Activated CD8-positive, alpha-beta memory T cell treated with anti-CD3 and anti-CD28 coated beads, Interleukin-2, amount 50 U/mL, for 48 hours (primary cell): ENCODE measurements at regions not wholly inside any gene's neighbourhood (a gene's known extent, or its start where the extent isn't known, plus 50 kb on each side); places are given as distances from the start of the nearest gene placed in this dataset.

Source experiments
- DNase-seq: peaks from one replicate; pipeline ENCODE4 v3.0.0-alpha.2; 2020

GRCh38 chr9:86893811-86894490 lies 53.4 kb downstream of the GAS1 start:
- no peak for DNase-seq

- DNase-seq: no peak
These were observed 54.7 kb downstream of the GAS1 start for GRCh38 chr9:86892576-86892975.

- no peak for DNase-seq
These were observed 55.3 kb downstream of the GAS1 start for GRCh38 chr9:86891886-86892437.

- no peak for DNase-seq
These were observed 56.2 kb downstream of the GAS1 start for GRCh38 chr9:86891091-86891490.

GRCh38 chr9:86885232-86885631 lies 62.1 kb downstream of the GAS1 start:
- no peak for DNase-seq

- DNase-seq: no peak
These were observed 70.6 kb downstream of the GAS1 start for GRCh38 chr9:86876621-86877196.

GRCh38 chr9:86868616-86869015 lies 78.7 kb downstream of the GAS1 start:
- DNase-seq: no peak

- no peak for DNase-seq
These were observed 79.4 kb downstream of the GAS1 start for GRCh38 chr9:86867804-86868313.

- no peak for DNase-seq
These were observed 81.4 kb downstream of the GAS1 start for GRCh38 chr9:86865952-86866351.

GRCh38 chr9:86860006-86860405 lies 87.3 kb downstream of the GAS1 start:
- DNase-seq: no peak

GRCh38 chr9:86859056-86859455 lies 88.2 kb downstream of the GAS1 start:
- DNase-seq: no peak

GRCh38 chr9:86858009-86858408 lies 89.3 kb downstream of the GAS1 start:
- DNase-seq: no peak

- no peak for DNase-seq
These were observed 91.0 kb downstream of the GAS1 start for GRCh38 chr9:86856259-86856658.

- DNase-seq: no peak
These were observed 92.3 kb downstream of the GAS1 start for GRCh38 chr9:86854898-86855523.

GRCh38 chr9:86846656-86847055 lies 100.7 kb downstream of the GAS1 start:
- no peak for DNase-seq

GRCh38 chr9:86843206-86843605 lies 104.1 kb downstream of the GAS1 start:
- DNase-seq: no peak

- no peak for DNase-seq
These were observed 104.7 kb downstream of the GAS1 start for GRCh38 chr9:86842573-86842972.

- DNase-seq: no peak
These were observed 107.8 kb downstream of the GAS1 start for GRCh38 chr9:86839522-86839921.

GRCh38 chr9:86838519-86839497 lies 108.5 kb downstream of the GAS1 start:
- DNase-seq: no peak

GRCh38 chr9:86837345-86837744 lies 110.0 kb downstream of the GAS1 start:
- no peak for DNase-seq

GRCh38 chr9:86836797-86837196 lies 110.5 kb downstream of the GAS1 start:
- no peak for DNase-seq

- no peak for DNase-seq
These were observed 111.0 kb downstream of the GAS1 start for GRCh38 chr9:86836266-86836665.

- no peak for DNase-seq
These were observed 117.0 kb downstream of the GAS1 start for GRCh38 chr9:86830356-86830755.
